ENCODE measurements at regions not wholly inside any gene's neighbourhood (a gene's known extent, or its start where the extent isn't known, plus 50 kb on each side); places are given as distances from the start of the nearest gene placed in this dataset.

GRCh38 chr1:73034271-73034670, 751.9 kb upstream of the NEGR1 start:
- TF ChIP-seq EP300 (IDR thresholded peaks at IDR 0.05) (no peak), POLR2A (IDR thresholded peaks at IDR 0.05) (no peak)

All from ovary (tissue), 1 donor.